ENCODE measurements at regions not wholly inside any gene's neighbourhood (a gene's known extent, or its start where the extent isn't known, plus 50 kb on each side); places are given as distances from the start of the nearest gene placed in this dataset.

GRCh38 chr20:24236201-24236600 is 233.2 kb upstream of the SYNDIG1 start:
- ChIA-PET POLR2A (ENCODE audit: unreplicated experiment) (interaction anchor here (0.6 kb wide), 1 partner anchor 69 kb away, joined by 4 read pairs; no protein-coding TSS in a partner anchor), CTCF (interaction anchor here (0.6 kb wide), 1 partner anchor 1194 kb away, joined by 6 read pairs; no protein-coding TSS in a partner anchor)
- H3K4me1 ChIP-seq (replicated peaks; ENCODE audit: insufficient read depth): no peaks in the 10 kb centered on the region
- no peak overlapping the region for H3K4me3 ChIP-seq
- no peak overlapping the region for H2AFZ ChIP-seq
- DNase-seq: no peak
- H3K9me3 ChIP-seq (ENCODE audit: insufficient read depth, low read depth): no peaks in the 10 kb centered on the region
- H3F3A ChIP-seq (ENCODE audit: insufficient read depth, low read depth): no peaks in the 10 kb centered on the region; the same call in 1 of the 2 replicates
- no peaks in the 10 kb centered on the region for H3K36me3 ChIP-seq (ENCODE audit: low read depth)
- no peak overlapping the region for H3K4me2 ChIP-seq
- no peaks in the 10 kb centered on the region for H4K20me1 ChIP-seq (ENCODE audit: insufficient read depth)
- BruUV-seq (replicated peaks): no TSS peak
- no peaks in the 10 kb centered on the region for H3K9me2 ChIP-seq (ENCODE audit: insufficient read depth)
- no peaks in the 10 kb centered on the region for H3K79me2 ChIP-seq (ENCODE audit: low read depth)
- H3K27me3 ChIP-seq (ENCODE audit: insufficient read depth, low read depth): no peaks in the 10 kb centered on the region
- TF ChIP-seq CTCF (conservative IDR thresholded peaks at IDR 0.05) (no peak), EZH2 (IDR thresholded peaks at IDR 0.05; ENCODE audit: low read depth) (no peak)
- no peak overlapping the region for H3K27ac ChIP-seq
- intact Hi-C loops (cut with micrococcal nuclease; ENCODE audit: unreplicated experiment): no loop called here

GRCh38 chr20:24235296-24236175 is 233.9 kb upstream of the SYNDIG1 start:
- ChIA-PET CTCF (no interaction called here), POLR2A (ENCODE audit: unreplicated experiment) (interaction anchor here (0.6 kb wide), 1 partner anchor 69 kb away, joined by 4 read pairs; no protein-coding TSS in a partner anchor)
- no peak overlapping the region for H2AFZ ChIP-seq
- no TSS peak for BruUV-seq (replicated peaks)
- H3K79me2 ChIP-seq (ENCODE audit: low read depth): no peaks in the 10 kb centered on the region
- no peaks in the 10 kb centered on the region for H4K20me1 ChIP-seq (ENCODE audit: insufficient read depth)
- no peak for TF ChIP-seq CTCF (conservative IDR thresholded peaks at IDR 0.05)
- H3K9me3 ChIP-seq (ENCODE audit: insufficient read depth, low read depth): no peaks in the 10 kb centered on the region
- no peak for DNase-seq
- intact Hi-C loops (cut with micrococcal nuclease; ENCODE audit: unreplicated experiment): no loop called here
- H3K36me3 ChIP-seq (ENCODE audit: low read depth): no peaks in the 10 kb centered on the region
- H3K4me2 ChIP-seq: no peak overlapping the region
- H3K27ac ChIP-seq: no peak overlapping the region
- H3K27me3 ChIP-seq (ENCODE audit: insufficient read depth, low read depth): no peaks in the 10 kb centered on the region
- no peak overlapping the region for H3K4me3 ChIP-seq
- H3K9me2 ChIP-seq (ENCODE audit: insufficient read depth): no peaks in the 10 kb centered on the region
- no peaks in the 10 kb centered on the region for H3K4me1 ChIP-seq (replicated peaks; ENCODE audit: insufficient read depth)
- no peaks in the 10 kb centered on the region; the same call in 1 of the 2 replicates for H3F3A ChIP-seq (ENCODE audit: insufficient read depth, low read depth)

GRCh38 chr20:24227600-24227999 is 239.0 kb upstream of the GGTLC1 start:
- Histone ChIP-seq H3K9me2 (ENCODE audit: insufficient read depth) (no peaks in the 10 kb centered on the region), H3K4me2 (no peak overlapping the region), H3F3A (ENCODE audit: insufficient read depth, low read depth) (no peaks in the 10 kb centered on the region), H3K4me1 (replicated peaks; ENCODE audit: insufficient read depth) (no peaks in the 10 kb centered on the region), H3K79me2 (ENCODE audit: low read depth) (no peaks in the 10 kb centered on the region), H3K27me3 (ENCODE audit: insufficient read depth, low read depth) (no peaks in the 10 kb centered on the region), H3K27ac (no peak overlapping the region), H3K4me3 (no peak overlapping the region), H4K20me1 (ENCODE audit: insufficient read depth) (no peaks in the 10 kb centered on the region), H2AFZ (no peak overlapping the region), H3K36me3 (ENCODE audit: low read depth) (no peaks in the 10 kb centered on the region), H3K9me3 (ENCODE audit: insufficient read depth, low read depth) (no peaks in the 10 kb centered on the region)
- TF ChIP-seq EZH2 (IDR thresholded peaks at IDR 0.05; ENCODE audit: low read depth): no peak
- no peak for TF ChIP-seq CTCF (conservative IDR thresholded peaks at IDR 0.05)
- no peak for DNase-seq
- intact Hi-C loops (cut with micrococcal nuclease; ENCODE audit: unreplicated experiment): no loop called here
- ChIA-PET CTCF (no interaction called here), POLR2A (ENCODE audit: unreplicated experiment) (no interaction called here)
- no TSS peak for BruUV-seq (replicated peaks)
